ENCODE measurements at regions not wholly inside any gene's neighbourhood (a gene's known extent, or its start where the extent isn't known, plus 50 kb on each side); places are given as distances from the start of the nearest gene placed in this dataset.

- peak in 1 of 2 donors; percentile 9 for DNase-seq
- Histone ChIP-seq H3K27ac (ENCODE audit: low read length) (no peak overlapping the region), H3K27me3 (ENCODE audit: control insufficient read depth, insufficient read depth, low read length) (no peaks in the 10 kb centered on the region), H3K36me3 (ENCODE audit: control insufficient read depth, insufficient read depth, low read length) (no peaks in the 10 kb centered on the region), H3K4me3 (ENCODE audit: low read length) (no peak overlapping the region), H3K4me1 (ENCODE audit: control insufficient read depth, insufficient read depth, low read length) (peaks cover 2% of the 10 kb centered on the region), H3K9me3 (ENCODE audit: control insufficient read depth, low read depth, low read length) (peaks cover 2% of the 10 kb centered on the region)
- WGBS (ENCODE audit: insufficient coverage, low lambda C conversion rate) = 83% methylated on average over 1 of the region's 8 CpGs
Observed at GRCh38 chr6:165091121-165091785, 218.2 kb downstream of the C6orf118 start.

DNA sequence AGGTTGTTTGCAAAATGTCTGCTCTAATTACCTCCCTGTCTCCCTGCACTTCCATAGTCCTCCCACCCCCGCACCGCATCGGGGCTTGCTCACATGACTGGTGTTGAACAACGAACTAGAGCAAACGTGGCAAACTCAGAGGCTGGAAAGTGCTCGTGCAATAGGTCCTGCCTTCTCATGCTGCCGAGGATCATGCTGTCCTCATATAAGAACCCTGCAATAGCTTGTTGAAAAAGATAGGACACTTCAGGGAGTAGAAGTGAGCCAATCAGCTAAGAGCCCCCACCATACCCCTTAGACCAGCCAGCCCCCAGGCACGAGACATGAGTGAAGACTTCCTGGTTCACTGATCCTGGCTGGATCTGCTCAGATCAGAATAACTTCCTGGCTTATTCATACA lies 219.2 kb downstream of the C6orf118 start:
- no peaks in the 10 kb centered on the region for H3K36me3 ChIP-seq (ENCODE audit: control insufficient read depth, insufficient read depth, low read length)
- H3K4me1 ChIP-seq (ENCODE audit: control insufficient read depth, insufficient read depth, low read length) = peaks cover 2% of the 10 kb centered on the region
- no peaks in the 10 kb centered on the region for H3K9me3 ChIP-seq (ENCODE audit: control insufficient read depth, low read depth, low read length)
- no peak overlapping the region for H3K27ac ChIP-seq (ENCODE audit: low read length)
- no peak overlapping the region for H3K4me3 ChIP-seq (ENCODE audit: low read length)
- no CpG with 5 or more reads among the region's 8 CpGs for WGBS (ENCODE audit: insufficient coverage, low lambda C conversion rate)
- DNase-seq = no peak
- no peaks in the 10 kb centered on the region for H3K27me3 ChIP-seq (ENCODE audit: control insufficient read depth, insufficient read depth, low read length)

- Histone ChIP-seq H3K27me3 (ENCODE audit: control insufficient read depth, insufficient read depth, low read length) (no peaks in the 10 kb centered on the region), H3K27ac (ENCODE audit: low read length) (no peak overlapping the region), H3K36me3 (ENCODE audit: control insufficient read depth, insufficient read depth, low read length) (no peaks in the 10 kb centered on the region), H3K9me3 (ENCODE audit: control insufficient read depth, low read depth, low read length) (no peaks in the 10 kb centered on the region), H3K4me3 (ENCODE audit: low read length) (no peak overlapping the region), H3K4me1 (ENCODE audit: control insufficient read depth, insufficient read depth, low read length) (peaks cover 2% of the 10 kb centered on the region)
- WGBS (ENCODE audit: insufficient coverage, low lambda C conversion rate) = no CpG with 5 or more reads among the region's 3 CpGs
- no peak for DNase-seq
Observed at GRCh38 chr6:165086814-165087213, 222.6 kb downstream of the C6orf118 start.

GRCh38 chr6:165082636-165083035 lies 226.8 kb downstream of the C6orf118 start:
- no peaks in the 10 kb centered on the region for H3K36me3 ChIP-seq (ENCODE audit: control insufficient read depth, insufficient read depth, low read length)
- no peak for DNase-seq
- no peaks in the 10 kb centered on the region for H3K9me3 ChIP-seq (ENCODE audit: control insufficient read depth, low read depth, low read length)
- H3K27ac ChIP-seq (ENCODE audit: low read length) = no peak overlapping the region
- no peaks in the 10 kb centered on the region for H3K27me3 ChIP-seq (ENCODE audit: control insufficient read depth, insufficient read depth, low read length)
- 100% methylated on average over 1 of the region's 2 CpGs for WGBS (ENCODE audit: insufficient coverage, low lambda C conversion rate)
- H3K4me1 ChIP-seq (ENCODE audit: control insufficient read depth, insufficient read depth, low read length) = no peaks in the 10 kb centered on the region
- H3K4me3 ChIP-seq (ENCODE audit: low read length) = no peak overlapping the region

- Histone ChIP-seq H3K4me1 (ENCODE audit: control insufficient read depth, insufficient read depth, low read length) (no peaks in the 10 kb centered on the region), H3K4me3 (ENCODE audit: low read length) (no peak overlapping the region), H3K9me3 (ENCODE audit: control insufficient read depth, low read depth, low read length) (no peaks in the 10 kb centered on the region), H3K27me3 (ENCODE audit: control insufficient read depth, insufficient read depth, low read length) (no peaks in the 10 kb centered on the region), H3K27ac (ENCODE audit: low read length) (no peak overlapping the region), H3K36me3 (ENCODE audit: control insufficient read depth, insufficient read depth, low read length) (no peaks in the 10 kb centered on the region)
- 83% methylated on average over 1 of the region's 9 CpGs for WGBS (ENCODE audit: insufficient coverage, low lambda C conversion rate)
- no peak for DNase-seq
Observed at GRCh38 chr6:165081944-165082532, 227.4 kb downstream of the C6orf118 start.

GRCh38 chr6:165077876-165078275 lies 231.5 kb downstream of the C6orf118 start:
- H3K36me3 ChIP-seq (ENCODE audit: control insufficient read depth, insufficient read depth, low read length) = no peaks in the 10 kb centered on the region
- H3K27ac ChIP-seq (ENCODE audit: low read length) = no peak overlapping the region
- H3K4me3 ChIP-seq (ENCODE audit: low read length) = no peak overlapping the region
- H3K4me1 ChIP-seq (ENCODE audit: control insufficient read depth, insufficient read depth, low read length) = no peaks in the 10 kb centered on the region
- H3K27me3 ChIP-seq (ENCODE audit: control insufficient read depth, insufficient read depth, low read length) = no peaks in the 10 kb centered on the region
- DNase-seq = no peak
- WGBS (ENCODE audit: insufficient coverage, low lambda C conversion rate) = 100% methylated on average over 1 of the region's 2 CpGs
- no peaks in the 10 kb centered on the region for H3K9me3 ChIP-seq (ENCODE audit: control insufficient read depth, low read depth, low read length)

- DNase-seq = no peak
- H3K4me1 ChIP-seq (ENCODE audit: control insufficient read depth, insufficient read depth, low read length) = no peaks in the 10 kb centered on the region
- no peaks in the 10 kb centered on the region for H3K9me3 ChIP-seq (ENCODE audit: control insufficient read depth, low read depth, low read length)
- no CpG with 5 or more reads among the region's 4 CpGs for WGBS (ENCODE audit: insufficient coverage, low lambda C conversion rate)
- H3K27ac ChIP-seq (ENCODE audit: low read length) = no peak overlapping the region
- H3K36me3 ChIP-seq (ENCODE audit: control insufficient read depth, insufficient read depth, low read length) = no peaks in the 10 kb centered on the region
- H3K27me3 ChIP-seq (ENCODE audit: control insufficient read depth, insufficient read depth, low read length) = no peaks in the 10 kb centered on the region
- H3K4me3 ChIP-seq (ENCODE audit: low read length) = no peak overlapping the region
Observed at GRCh38 chr6:165071906-165072305, 237.5 kb downstream of the C6orf118 start.

- DNase-seq = no peak
- WGBS (ENCODE audit: insufficient coverage, low lambda C conversion rate) = no CpG with 5 or more reads among the region's 3 CpGs
- no peaks in the 10 kb centered on the region for H3K4me1 ChIP-seq (ENCODE audit: control insufficient read depth, insufficient read depth, low read length)
- H3K4me3 ChIP-seq (ENCODE audit: low read length) = no peak overlapping the region
- no peaks in the 10 kb centered on the region for H3K36me3 ChIP-seq (ENCODE audit: control insufficient read depth, insufficient read depth, low read length)
- no peaks in the 10 kb centered on the region for H3K9me3 ChIP-seq (ENCODE audit: control insufficient read depth, low read depth, low read length)
- H3K27ac ChIP-seq (ENCODE audit: low read length) = no peak overlapping the region
- no peaks in the 10 kb centered on the region for H3K27me3 ChIP-seq (ENCODE audit: control insufficient read depth, insufficient read depth, low read length)
Observed at GRCh38 chr6:165060720-165061119, 248.7 kb downstream of the C6orf118 start.

GRCh38 chr6:165059032-165059431 lies 250.4 kb downstream of the C6orf118 start:
- Histone ChIP-seq H3K4me1 (ENCODE audit: control insufficient read depth, insufficient read depth, low read length) (no peaks in the 10 kb centered on the region), H3K36me3 (ENCODE audit: control insufficient read depth, insufficient read depth, low read length) (no peaks in the 10 kb centered on the region), H3K27me3 (ENCODE audit: control insufficient read depth, insufficient read depth, low read length) (no peaks in the 10 kb centered on the region), H3K9me3 (ENCODE audit: control insufficient read depth, low read depth, low read length) (no peaks in the 10 kb centered on the region), H3K27ac (ENCODE audit: low read length) (no peak overlapping the region), H3K4me3 (ENCODE audit: low read length) (no peak overlapping the region)
- DNase-seq = no peak
- no CpG with 5 or more reads among the region's 3 CpGs for WGBS (ENCODE audit: insufficient coverage, low lambda C conversion rate)

GRCh38 chr6:165056292-165056691 lies 253.1 kb downstream of the C6orf118 start:
- no peaks in the 10 kb centered on the region for H3K4me1 ChIP-seq (ENCODE audit: control insufficient read depth, insufficient read depth, low read length)
- no CpG with 5 or more reads among the region's 11 CpGs for WGBS (ENCODE audit: insufficient coverage, low lambda C conversion rate)

DNA sequence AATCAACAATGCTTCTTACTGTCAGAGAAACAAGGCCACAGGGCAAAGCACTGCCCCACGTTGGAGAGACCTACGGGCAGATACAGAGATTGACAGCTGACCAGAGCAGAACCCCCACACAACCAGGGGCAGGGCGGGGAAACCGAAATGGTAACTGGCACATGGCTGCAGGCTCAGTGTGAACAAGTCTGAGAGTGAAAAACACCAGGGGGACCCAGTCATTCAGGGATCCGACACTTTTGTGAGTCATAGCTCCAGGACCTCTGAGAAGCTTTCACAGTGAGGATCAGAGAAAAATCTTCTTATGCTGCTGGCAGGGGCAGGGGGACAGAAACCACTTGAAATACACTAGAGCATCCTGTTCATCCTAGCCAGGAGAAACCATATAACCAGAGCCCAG lies 254.2 kb downstream of the C6orf118 start:
- no peak overlapping the region for H3K27ac ChIP-seq (ENCODE audit: low read length)
- no peaks in the 10 kb centered on the region for H3K9me3 ChIP-seq (ENCODE audit: control insufficient read depth, low read depth, low read length)
- H3K36me3 ChIP-seq (ENCODE audit: control insufficient read depth, insufficient read depth, low read length) = no peaks in the 10 kb centered on the region
- H3K4me3 ChIP-seq (ENCODE audit: low read length) = no peak overlapping the region
- DNase-seq = no peak
- no peaks in the 10 kb centered on the region for H3K4me1 ChIP-seq (ENCODE audit: control insufficient read depth, insufficient read depth, low read length)
- no CpG with 5 or more reads among the region's 5 CpGs for WGBS (ENCODE audit: insufficient coverage, low lambda C conversion rate)
- H3K27me3 ChIP-seq (ENCODE audit: control insufficient read depth, insufficient read depth, low read length) = no peaks in the 10 kb centered on the region

More at GRCh38 chr6:165056292-165056691, 253.1 kb downstream of the C6orf118 start:
- H3K27ac ChIP-seq (ENCODE audit: low read length) = no peak overlapping the region
- no peak overlapping the region for H3K4me3 ChIP-seq (ENCODE audit: low read length)
- H3K27me3 ChIP-seq (ENCODE audit: control insufficient read depth, insufficient read depth, low read length) = no peaks in the 10 kb centered on the region
- H3K36me3 ChIP-seq (ENCODE audit: control insufficient read depth, insufficient read depth, low read length) = no peaks in the 10 kb centered on the region
- no peak for DNase-seq
- H3K9me3 ChIP-seq (ENCODE audit: control insufficient read depth, low read depth, low read length) = no peaks in the 10 kb centered on the region
